SK-N-DZ (cell line): ENCODE measurements at regions not wholly inside any gene's neighbourhood (a gene's known extent, or its start where the extent isn't known, plus 50 kb on each side); places are given as distances from the start of the nearest gene placed in this dataset.

Source experiments
- DNase-seq: peaks from one replicate; pipeline ENCODE4 v3.0.0-alpha.2; 2015; ENCODE audit warnings: low spot score
- small RNA-seq, 2 experiments: library from RNA; depleted of rRNA; stranded (forward); fragments of <200 nt; gene quantifications; one replicate each; pipeline ENCODE3, GENCODE V24; 2014

GRCh38 chr18:47334966-47335365, 83.5 kb upstream of the SKOR2 start:
- no peak for DNase-seq

DNA sequence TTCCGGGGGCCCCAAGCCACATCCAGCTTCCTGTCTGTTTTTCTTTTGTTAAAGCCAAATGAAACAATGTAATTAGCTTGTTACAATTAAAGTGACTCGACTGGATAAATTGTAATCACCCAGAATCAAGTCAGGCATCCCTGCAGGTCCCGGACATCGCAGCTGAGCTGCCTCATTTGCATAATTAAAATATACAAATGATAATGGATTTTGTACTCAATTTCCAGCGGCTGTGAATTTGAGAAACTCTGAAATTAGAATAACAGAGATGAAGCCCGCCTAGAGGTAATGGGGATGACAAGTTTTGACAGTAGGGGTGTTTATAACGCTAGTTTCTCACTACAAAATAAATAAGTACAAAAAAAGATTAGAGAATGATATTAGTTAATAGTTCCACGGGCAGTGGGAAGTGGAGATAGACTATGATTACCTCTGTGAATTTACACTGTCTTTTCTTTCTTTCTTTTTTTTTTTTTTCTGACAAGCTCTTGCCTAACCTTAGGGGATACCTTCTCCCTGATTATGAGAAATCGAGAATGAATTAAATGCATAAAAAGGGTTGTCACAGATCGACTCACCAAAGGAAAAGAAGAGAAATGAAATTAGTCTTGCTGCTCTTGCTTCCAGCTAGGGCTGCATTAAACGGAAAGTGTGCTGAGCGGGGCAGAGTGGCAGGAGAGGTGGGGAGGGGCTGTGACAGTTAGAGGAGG, 82.6 kb upstream of the SKOR2 start:
- no peak for DNase-seq

- no peak for DNase-seq
These were observed 80.2 kb upstream of the SKOR2 start for GRCh38 chr18:47331641-47332040.

DNA sequence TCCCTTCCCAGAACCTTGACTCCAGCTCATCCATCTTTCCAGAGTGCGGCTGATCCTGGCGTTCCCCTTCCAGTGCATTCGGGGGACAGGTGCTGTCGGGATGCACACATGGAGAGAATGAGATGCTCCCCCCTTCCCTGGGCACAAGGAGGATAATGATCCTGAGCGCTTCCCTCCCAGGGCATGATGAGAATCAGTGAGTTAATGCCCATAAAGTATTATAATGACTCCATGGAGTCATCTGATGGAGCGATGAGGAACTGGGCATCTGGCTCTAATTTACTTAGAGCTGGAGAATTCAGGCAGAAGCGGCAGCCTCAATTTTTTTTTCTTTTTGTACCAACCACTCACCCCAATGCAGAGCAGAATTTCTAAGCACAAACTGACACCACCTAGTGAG, 79.6 kb upstream of the SKOR2 start:
- no peak for DNase-seq

DNA sequence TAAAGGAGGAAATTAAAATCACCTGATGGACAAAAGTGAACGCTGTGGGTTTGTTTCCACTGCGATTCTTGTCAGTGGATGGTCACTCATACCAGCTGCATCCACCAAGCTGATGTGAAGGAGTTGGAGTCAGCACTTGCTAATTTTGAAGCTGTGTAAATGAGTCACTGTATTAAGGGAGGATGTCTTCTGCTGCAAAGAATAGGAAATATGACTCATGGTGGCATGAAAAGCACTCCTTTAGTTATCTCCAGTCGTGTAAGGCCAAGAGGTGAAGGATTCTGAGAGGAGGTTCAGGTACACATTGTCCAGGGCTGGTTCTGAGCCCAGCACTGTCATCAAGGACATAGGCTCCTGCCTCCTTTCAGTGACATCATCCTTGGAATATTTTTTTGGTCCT, 71.7 kb upstream of the SKOR2 start:
- no peak for DNase-seq

DNA sequence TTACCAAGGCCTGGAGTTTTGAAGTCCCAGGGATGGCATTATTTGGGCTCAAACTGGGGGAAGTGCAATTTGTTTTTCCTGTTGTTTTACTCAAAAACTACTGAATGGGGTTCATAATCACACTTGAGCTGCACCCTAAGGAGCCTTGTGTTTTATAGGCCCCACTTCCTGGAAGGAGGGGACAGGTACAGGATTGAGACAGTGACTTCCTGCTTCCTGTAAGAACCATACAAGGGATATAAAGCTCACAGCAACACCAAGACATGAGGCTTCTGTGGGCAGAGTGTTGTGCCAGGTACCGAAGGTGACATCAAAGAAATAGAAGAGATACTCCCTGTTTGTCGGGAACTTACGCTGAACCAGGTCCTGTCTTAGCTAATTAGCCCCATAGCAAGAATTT, 70.4 kb upstream of the SKOR2 start:
- no peak for DNase-seq

DNA sequence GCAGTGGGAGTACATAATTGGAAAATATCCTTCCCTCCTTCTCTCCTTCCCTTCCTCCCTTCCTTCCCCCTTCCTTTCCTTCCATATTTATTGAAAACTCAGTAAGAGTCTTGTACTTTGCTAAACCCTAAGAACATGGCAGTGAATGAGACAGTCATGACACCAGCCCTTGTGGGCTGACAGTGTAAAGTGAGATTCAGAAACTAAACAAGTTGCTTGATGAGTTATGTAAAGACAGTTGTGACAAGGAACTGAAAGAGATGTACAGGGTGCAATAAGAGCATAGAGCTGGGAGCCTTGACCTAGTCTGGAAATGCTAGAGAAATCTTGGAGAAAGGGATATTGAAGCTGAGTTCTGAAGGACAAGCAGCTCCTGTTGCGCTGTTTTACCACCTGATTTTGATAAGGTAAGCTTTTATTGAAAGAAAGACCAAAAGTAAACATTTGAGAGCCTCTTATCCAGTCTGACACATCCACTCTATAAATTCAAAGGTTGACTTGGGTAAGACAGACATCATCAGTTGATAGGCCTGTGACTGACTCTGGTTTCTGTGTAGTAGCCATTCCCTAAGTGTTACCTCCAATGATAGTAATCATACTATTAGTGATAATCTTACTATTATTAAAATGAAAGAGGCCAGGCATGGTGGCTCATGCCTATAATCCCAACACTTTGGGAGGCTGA, 66.5 kb upstream of the SKOR2 start:
- DNase-seq, result no peak

GRCh38 chr18:47316924-47317323, 65.5 kb upstream of the SKOR2 start:
- DNase-seq, result no peak

- no peak for DNase-seq
These were observed 62.4 kb upstream of the SKOR2 start for GRCh38 chr18:47313901-47314300.

DNA sequence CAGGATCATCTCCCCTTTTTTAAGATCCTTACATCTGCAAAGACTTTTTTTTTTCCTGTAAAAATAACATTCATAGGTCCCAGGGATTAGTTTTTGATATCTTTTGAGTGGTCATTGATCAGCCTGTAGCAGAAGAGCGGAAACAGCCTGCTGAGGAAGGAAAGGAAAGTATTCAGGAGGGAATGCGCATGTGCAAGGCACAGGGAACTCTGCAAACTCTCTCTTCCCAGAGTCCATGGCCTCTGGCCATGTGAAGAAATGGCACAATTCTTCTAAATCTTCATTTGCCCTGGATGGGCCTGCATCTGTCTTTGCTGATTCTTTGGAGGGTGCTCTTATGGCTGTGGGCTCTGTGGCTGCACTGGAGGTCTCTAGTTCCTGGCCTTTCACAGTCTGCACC, 60.1 kb upstream of the SKOR2 start:
- no peak for DNase-seq

Small RNA genes in the stretch of these regions (small RNA-seq; reads per million reads assigned to genes)
- gene MIR4527, result 0 reads per million in 2 experiments
